Daoy (cell line): ENCODE measurements at regions not wholly inside any gene's neighbourhood (a gene's known extent, or its start where the extent isn't known, plus 50 kb on each side); places are given as distances from the start of the nearest gene placed in this dataset.
A peak's percentile ranks its signal among the peaks of the same experiment; 100 is the strongest.

Source experiments
- DNase-seq: peaks from one replicate; pipeline ENCODE4 v3.0.0-alpha.2; 2015; ENCODE audit warnings: low read depth

GRCh38 chrX:44042116-44042515, 68.9 kb upstream of the NDP start:
- DNase-seq: no peak

- DNase-seq: no peak
Observed at GRCh38 chrX:44040406-44040805, 67.2 kb upstream of the NDP start.

- no peak for DNase-seq
Observed at GRCh38 chrX:44039556-44039955, 66.4 kb upstream of the NDP start.

- DNase-seq: peak; percentile 64
Observed at GRCh38 chrX:44036336-44036735, 63.1 kb upstream of the NDP start.

- DNase-seq: peak; percentile 58
Observed at GRCh38 chrX:44035571-44035970, 62.4 kb upstream of the NDP start.

- DNase-seq: no peak
Observed at GRCh38 chrX:44032479-44032878, 59.3 kb upstream of the NDP start.

- DNase-seq: peak; percentile 5
Observed at GRCh38 chrX:44025555-44025954, 52.4 kb upstream of the NDP start.
